HG03159 (cell line): ENCODE measurements at regions not wholly inside any gene's neighbourhood (a gene's known extent, or its start where the extent isn't known, plus 50 kb on each side); places are given as distances from the start of the nearest gene placed in this dataset.

Experiments used
- ATAC-seq: cut with Tn5 transposase; IDR thresholded peaks from one replicate; pipeline ENCODE4 v1.9.1; 2021; ENCODE audit warnings: mild to moderate bottlenecking, moderate library complexity; ENCODE audit not compliant: unreplicated experiment

- ATAC-seq: no peak
These were observed 703.6 kb upstream of the NUDT12 start for GRCh38 chr5:104266161-104266560.

- no peak for ATAC-seq
These were observed 703.0 kb upstream of the NUDT12 start for GRCh38 chr5:104265531-104266140.

GRCh38 chr5:104247260-104247659 is 684.7 kb upstream of the NUDT12 start:
- ATAC-seq: no peak

GRCh38 chr5:104241046-104241445 is 678.5 kb upstream of the NUDT12 start:
- ATAC-seq: no peak

- no peak for ATAC-seq
These were observed 675.0 kb upstream of the NUDT12 start for GRCh38 chr5:104237586-104237985.

GRCh38 chr5:104223885-104224773 is 661.5 kb upstream of the NUDT12 start:
- ATAC-seq: no peak

GRCh38 chr5:104218200-104218599 is 655.6 kb upstream of the NUDT12 start:
- no peak for ATAC-seq

GRCh38 chr5:104213216-104213615 is 650.6 kb upstream of the NUDT12 start:
- ATAC-seq: no peak

GRCh38 chr5:104199771-104200170 is 637.2 kb upstream of the NUDT12 start:
- ATAC-seq: no peak

GRCh38 chr5:104198156-104198555 is 635.6 kb upstream of the NUDT12 start:
- ATAC-seq: no peak

- no peak for ATAC-seq
These were observed 627.3 kb upstream of the NUDT12 start for GRCh38 chr5:104189909-104190308.

GRCh38 chr5:104189031-104189430 is 626.4 kb upstream of the NUDT12 start:
- ATAC-seq: no peak

- no peak for ATAC-seq
These were observed 625.1 kb upstream of the NUDT12 start for GRCh38 chr5:104187656-104188055.

- no peak for ATAC-seq
These were observed 623.9 kb upstream of the NUDT12 start for GRCh38 chr5:104186510-104186909.

- no peak for ATAC-seq
These were observed 623.5 kb upstream of the NUDT12 start for GRCh38 chr5:104186100-104186499.

- no peak for ATAC-seq
These were observed 621.7 kb upstream of the NUDT12 start for GRCh38 chr5:104184264-104184663.

GRCh38 chr5:104178829-104179456 is 616.4 kb upstream of the NUDT12 start:
- peak; percentile 58 for ATAC-seq

- no peak for ATAC-seq
These were observed 615.5 kb upstream of the NUDT12 start for GRCh38 chr5:104178066-104178465.

- no peak for ATAC-seq
These were observed 615.1 kb upstream of the NUDT12 start for GRCh38 chr5:104177651-104178050.

- ATAC-seq: no peak
These were observed 610.4 kb upstream of the NUDT12 start for GRCh38 chr5:104172976-104173375.

GRCh38 chr5:104171958-104172690 is 609.5 kb upstream of the NUDT12 start:
- ATAC-seq: no peak
